Cerebellar cortex (tissue), 1 donor: ENCODE measurements at regions not wholly inside any gene's neighbourhood (a gene's known extent, or its start where the extent isn't known, plus 50 kb on each side); places are given as distances from the start of the nearest gene placed in this dataset.

Experiments used
- DNase-seq: peaks from one replicate; pipeline ENCODE4 v3.0.0-alpha.2; 2015; ENCODE audit warnings: low spot score

- DNase-seq = no peak
These were observed 210.6 kb downstream of the HAPSTR1 start for GRCh38 chr16:9302072-9302471.

GRCh38 chr16:9306753-9307152, 215.3 kb downstream of the HAPSTR1 start:
- DNase-seq = no peak

- no peak for DNase-seq
These were observed 216.0 kb downstream of the HAPSTR1 start for GRCh38 chr16:9307446-9307845.

GRCh38 chr16:9308356-9308801, 216.9 kb downstream of the HAPSTR1 start:
- no peak for DNase-seq

- no peak for DNase-seq
These were observed 217.4 kb downstream of the HAPSTR1 start for GRCh38 chr16:9308850-9309249.

GRCh38 chr16:9309844-9310243, 218.4 kb downstream of the HAPSTR1 start:
- no peak for DNase-seq

- no peak for DNase-seq
These were observed 220.0 kb downstream of the HAPSTR1 start for GRCh38 chr16:9311303-9311954.

GRCh38 chr16:9316008-9316407, 224.6 kb downstream of the HAPSTR1 start:
- no peak for DNase-seq

GRCh38 chr16:9316615-9317014, 225.2 kb downstream of the HAPSTR1 start:
- no peak for DNase-seq

GRCh38 chr16:9318764-9319163, 227.3 kb downstream of the HAPSTR1 start:
- DNase-seq = no peak

GRCh38 chr16:9322769-9323168, 231.3 kb downstream of the HAPSTR1 start:
- no peak for DNase-seq

- DNase-seq = no peak
These were observed 231.7 kb downstream of the HAPSTR1 start for GRCh38 chr16:9323170-9323569.

GRCh38 chr16:9327253-9327652, 235.8 kb downstream of the HAPSTR1 start:
- DNase-seq = no peak

GRCh38 chr16:9328411-9328810, 237.0 kb downstream of the HAPSTR1 start:
- no peak for DNase-seq

- peak; percentile 17 for DNase-seq
These were observed 238.7 kb downstream of the HAPSTR1 start for GRCh38 chr16:9330095-9330494.

- no peak for DNase-seq
These were observed 240.1 kb downstream of the HAPSTR1 start for GRCh38 chr16:9331503-9331902.

- no peak for DNase-seq
These were observed 241.2 kb downstream of the HAPSTR1 start for GRCh38 chr16:9332574-9333148.

GRCh38 chr16:9333469-9333868, 242.0 kb downstream of the HAPSTR1 start:
- no peak for DNase-seq

- DNase-seq = no peak
These were observed 242.7 kb downstream of the HAPSTR1 start for GRCh38 chr16:9334103-9334502.

- DNase-seq = no peak
These were observed 246.0 kb downstream of the HAPSTR1 start for GRCh38 chr16:9337308-9338032.

- no peak for DNase-seq
These were observed 246.6 kb downstream of the HAPSTR1 start for GRCh38 chr16:9338068-9338467.

- no peak for DNase-seq
These were observed 247.1 kb downstream of the HAPSTR1 start for GRCh38 chr16:9338510-9338909.

- no peak for DNase-seq
These were observed 249.2 kb downstream of the HAPSTR1 start for GRCh38 chr16:9340526-9341256.
